GM10266 (cell line): ENCODE measurements at regions not wholly inside any gene's neighbourhood (a gene's known extent, or its start where the extent isn't known, plus 50 kb on each side); places are given as distances from the start of the nearest gene placed in this dataset.

Source experiments
- DNase-seq: peaks from one replicate; pipeline ENCODE4 v3.0.0; 2012; ENCODE audit errors: extremely low spot score
- CTCF ChIP-seq: IDR thresholded peaks from 2 replicates; pipeline ENCODE4 v1.5.1; 2012; ENCODE audit warnings: mild to moderate bottlenecking, low read depth; ENCODE audit not compliant: control insufficient read depth, insufficient read depth; ENCODE audit errors: missing control alignments

GRCh38 chr4:144564358-144564757 lies 81.6 kb upstream of the HHIP start:
- TF ChIP-seq CTCF: no peak
- DNase-seq: no peak

GRCh38 chr4:144565527-144566195 lies 80.3 kb upstream of the HHIP start:
- DNase-seq: no peak

GRCh38 chr4:144572660-144573059 lies 73.3 kb upstream of the HHIP start:
- no peak for DNase-seq
- peak; percentile 19 for TF ChIP-seq CTCF

More at GRCh38 chr4:144565527-144566195, 80.3 kb upstream of the HHIP start:
- TF ChIP-seq CTCF: no peak

- DNase-seq: no peak
Measured at GRCh38 chr4:144574000-144574399, 72.0 kb upstream of the HHIP start.

GRCh38 chr4:144574509-144574908 lies 71.4 kb upstream of the HHIP start:
- no peak for DNase-seq
- no peak for TF ChIP-seq CTCF

More at GRCh38 chr4:144574000-144574399, 72.0 kb upstream of the HHIP start:
- TF ChIP-seq CTCF: no peak

GRCh38 chr4:144575181-144575580 lies 70.8 kb upstream of the HHIP start:
- DNase-seq: no peak

More at GRCh38 chr4:144575181-144575580, 70.8 kb upstream of the HHIP start:
- peak; percentile 7 for TF ChIP-seq CTCF
